Smooth muscle cell (in vitro differentiated cells): ENCODE measurements at regions not wholly inside any gene's neighbourhood (a gene's known extent, or its start where the extent isn't known, plus 50 kb on each side); places are given as distances from the start of the nearest gene placed in this dataset.

ENCODE experiments used
- DNase-seq: peaks from one replicate; lab custom pipeline; 2025; ENCODE audit not compliant: unreplicated experiment; lab: John Stamatoyannopoulos, UW
- H2AFZ ChIP-seq: fragments of 200-600 bp; sonication (generic); 2 replicates; pipeline ENCODE4 v1.6.0; 2016; ENCODE audit warnings: antibody characterized with exemption, low read depth, mild to moderate bottlenecking
- H3F3A ChIP-seq: fragments of 200-600 bp; sonication (generic); 2 replicates; pipeline ENCODE4 v1.6.0; 2017; ENCODE audit warnings: antibody characterized with exemption, low read depth
- H3K27ac ChIP-seq: fragments of 200-600 bp; sonication (generic); 2 replicates; pipeline ENCODE4 v1.5.1; 2016; ENCODE audit warnings: low read depth, mild to moderate bottlenecking
- H3K27me3 ChIP-seq: fragments of 200-600 bp; sonication (generic); 2 replicates; pipeline ENCODE4 v1.6.1; 2016; ENCODE audit warnings: low read depth, mild to moderate bottlenecking
- H3K36me3 ChIP-seq: fragments of 200-600 bp; sonication (generic); 2 replicates; pipeline ENCODE4 v1.5.1; 2016; ENCODE audit warnings: low read depth
- H3K4me1 ChIP-seq: fragments of 200-600 bp; sonication (generic); 2 replicates; pipeline ENCODE4 v1.5.1; 2016; ENCODE audit warnings: low read depth
- H3K4me2 ChIP-seq: fragments of 200-600 bp; sonication (generic); 2 replicates; pipeline ENCODE4 v1.6.0; 2016; ENCODE audit warnings: mild to moderate bottlenecking
- H3K4me3 ChIP-seq: fragments of 200-600 bp; sonication (generic); 2 replicates; pipeline ENCODE4 v1.5.1; 2016; ENCODE audit warnings: mild to moderate bottlenecking
- H3K79me2 ChIP-seq: fragments of 200-600 bp; sonication (generic); 2 replicates; pipeline ENCODE4 v1.6.0; 2016; ENCODE audit warnings: low read depth, mild to moderate bottlenecking
- H3K9ac ChIP-seq: fragments of 200-600 bp; sonication (generic); 2 replicates; pipeline ENCODE4 v1.6.0; 2016; ENCODE audit warnings: low read depth
- H3K9me3 ChIP-seq: fragments of 200-600 bp; sonication (generic); replicated peaks from 2 replicates; pipeline ENCODE4 v1.5.1; 2016; ENCODE audit warnings: low read depth
- H4K20me1 ChIP-seq: fragments of 200-600 bp; sonication (generic); 2 replicates; pipeline ENCODE4 v1.6.0; 2016; ENCODE audit warnings: low read depth
- WGBS: methylation state at CpG from one replicate; pipeline ENCODE4 v1.1.7; 2016; ENCODE audit warnings: low lambda C conversion rate; 5-methylcytosine and 5-hydroxymethylcytosine counted together
- TF ChIP-seq, protein P1 (sequence below): fragments of 200-600 bp; sonication (generic); IDR thresholded peaks from 2 replicates; pipeline ENCODE4 v1.5.1; 2017; ENCODE audit warnings: borderline replicate concordance, mild to moderate bottlenecking, antibody characterized with exemption; ENCODE audit not compliant: insufficient read depth, poor library complexity, severe bottlenecking

DNA sequence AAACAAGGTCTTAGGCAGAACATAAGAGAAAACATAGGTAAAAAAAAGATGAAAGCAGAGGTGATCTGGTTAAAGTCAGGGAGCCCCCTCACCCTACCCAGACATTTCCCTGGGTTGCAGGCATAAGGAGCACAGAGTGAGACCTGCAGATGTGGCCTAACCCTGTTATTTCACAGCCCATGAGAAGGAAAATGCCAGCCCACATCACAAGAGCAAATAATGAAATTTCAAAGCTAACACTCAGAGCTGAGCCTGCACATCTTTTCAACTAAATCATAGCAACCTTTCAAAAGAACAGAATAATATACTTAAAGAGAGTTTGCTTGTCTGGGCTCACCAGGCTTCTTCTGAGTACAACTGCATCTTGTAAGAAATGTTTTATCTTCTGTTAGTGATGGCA is 295.4 kb downstream of the RPAP3 start:
- H3K79me2 ChIP-seq = no peaks in the 10 kb centered on the region
- no peaks in the 10 kb centered on the region for H3F3A ChIP-seq
- no peaks in the 10 kb centered on the region for H3K36me3 ChIP-seq
- H3K9me3 ChIP-seq = no peaks in the 10 kb centered on the region
- no peaks in the 10 kb centered on the region for H3K4me1 ChIP-seq
- no peak overlapping the region for H3K4me2 ChIP-seq
- no peak overlapping the region for H3K9ac ChIP-seq
- no peaks in the 10 kb centered on the region for H4K20me1 ChIP-seq
- no peaks in the 10 kb centered on the region for H3K27me3 ChIP-seq
- DNase-seq = no peak
- H2AFZ ChIP-seq = no peak overlapping the region
- no peak overlapping the region for H3K27ac ChIP-seq
- TF ChIP-seq, protein P1, sequence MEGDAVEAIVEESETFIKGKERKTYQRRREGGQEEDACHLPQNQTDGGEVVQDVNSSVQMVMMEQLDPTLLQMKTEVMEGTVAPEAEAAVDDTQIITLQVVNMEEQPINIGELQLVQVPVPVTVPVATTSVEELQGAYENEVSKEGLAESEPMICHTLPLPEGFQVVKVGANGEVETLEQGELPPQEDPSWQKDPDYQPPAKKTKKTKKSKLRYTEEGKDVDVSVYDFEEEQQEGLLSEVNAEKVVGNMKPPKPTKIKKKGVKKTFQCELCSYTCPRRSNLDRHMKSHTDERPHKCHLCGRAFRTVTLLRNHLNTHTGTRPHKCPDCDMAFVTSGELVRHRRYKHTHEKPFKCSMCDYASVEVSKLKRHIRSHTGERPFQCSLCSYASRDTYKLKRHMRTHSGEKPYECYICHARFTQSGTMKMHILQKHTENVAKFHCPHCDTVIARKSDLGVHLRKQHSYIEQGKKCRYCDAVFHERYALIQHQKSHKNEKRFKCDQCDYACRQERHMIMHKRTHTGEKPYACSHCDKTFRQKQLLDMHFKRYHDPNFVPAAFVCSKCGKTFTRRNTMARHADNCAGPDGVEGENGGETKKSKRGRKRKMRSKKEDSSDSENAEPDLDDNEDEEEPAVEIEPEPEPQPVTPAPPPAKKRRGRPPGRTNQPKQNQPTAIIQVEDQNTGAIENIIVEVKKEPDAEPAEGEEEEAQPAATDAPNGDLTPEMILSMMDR = no peak
- no peak overlapping the region for H3K4me3 ChIP-seq

DNA sequence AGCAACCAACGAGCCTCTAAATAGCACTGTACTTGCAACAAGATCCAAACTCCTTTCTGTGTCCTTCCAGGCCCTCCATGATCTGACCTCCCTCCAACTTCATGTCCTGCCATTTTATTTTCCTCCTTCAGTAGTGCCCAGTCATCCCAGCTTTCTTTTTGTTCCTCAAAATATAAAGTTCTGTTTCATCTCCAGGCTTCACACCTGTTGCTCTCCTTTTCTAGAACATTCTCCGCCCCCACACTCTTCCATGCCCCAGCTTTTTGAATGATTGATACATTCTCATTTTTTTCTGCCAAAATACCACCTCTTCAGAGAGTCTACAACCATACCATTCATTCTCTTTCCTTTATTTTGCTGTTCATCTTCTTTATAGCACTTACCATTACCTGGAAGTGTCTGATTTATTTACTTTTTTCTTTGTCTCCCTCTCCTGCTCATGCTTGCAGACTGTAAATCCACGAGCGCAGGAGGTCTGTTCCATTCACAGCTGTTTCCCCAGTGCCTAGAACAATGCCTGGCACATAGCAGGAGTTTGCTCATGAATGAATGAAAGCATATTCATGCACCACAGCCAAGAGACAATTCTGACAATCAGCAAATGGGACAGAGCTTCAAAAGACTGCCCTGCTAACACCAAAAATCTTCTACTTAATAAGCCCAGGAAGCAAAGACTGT is 296.4 kb downstream of the RPAP3 start:
- H4K20me1 ChIP-seq = no peaks in the 10 kb centered on the region
- H3K4me3 ChIP-seq = no peak overlapping the region
- TF ChIP-seq, protein P1 = no peak
- H3K27ac ChIP-seq = no peak overlapping the region
- DNase-seq = no peak
- H3F3A ChIP-seq = no peaks in the 10 kb centered on the region
- H3K36me3 ChIP-seq = no peaks in the 10 kb centered on the region
- no peaks in the 10 kb centered on the region for H3K9me3 ChIP-seq
- no peak overlapping the region for H3K9ac ChIP-seq
- no peak overlapping the region for H2AFZ ChIP-seq
- no peaks in the 10 kb centered on the region for H3K27me3 ChIP-seq
- H3K4me1 ChIP-seq = no peaks in the 10 kb centered on the region
- H3K4me2 ChIP-seq = no peak overlapping the region
- H3K79me2 ChIP-seq = no peaks in the 10 kb centered on the region
- WGBS = 87% methylated on average over 4 of the region's 4 CpGs

DNA sequence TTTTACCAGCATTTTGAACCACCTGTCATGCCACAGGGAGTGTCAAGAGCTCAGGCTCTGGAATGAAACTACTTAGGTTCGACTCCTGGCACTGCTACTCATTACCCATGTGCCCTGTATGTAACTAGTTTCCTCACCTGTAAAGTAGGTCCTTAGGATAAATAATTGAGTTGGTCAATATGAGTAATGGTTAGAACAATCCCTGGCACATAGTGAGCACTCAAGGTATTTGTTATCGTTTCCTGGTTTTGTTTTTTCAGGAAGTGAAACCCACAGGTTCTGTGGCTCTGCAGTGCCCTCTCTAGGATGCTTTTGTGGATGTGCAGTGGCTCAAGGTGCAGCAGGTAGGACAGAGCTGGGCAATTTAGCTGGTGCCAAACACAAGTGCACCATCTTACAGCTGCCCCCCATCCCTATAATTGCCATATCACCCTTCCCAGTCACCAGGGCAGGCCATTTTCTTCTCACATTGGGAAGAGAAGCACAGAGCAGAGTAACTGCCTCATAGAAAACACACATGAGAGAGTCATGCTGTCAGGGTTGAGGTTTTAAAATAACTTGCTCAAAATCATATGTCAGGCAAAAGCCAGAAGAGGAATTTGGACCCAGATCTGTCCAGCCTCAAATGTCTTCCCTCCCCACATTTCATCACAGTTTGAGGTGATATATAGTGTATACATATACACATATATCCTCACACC is 297.5 kb downstream of the RPAP3 start:
- H3K27me3 ChIP-seq = no peaks in the 10 kb centered on the region
- H3K4me1 ChIP-seq = no peaks in the 10 kb centered on the region
- no peaks in the 10 kb centered on the region for H3F3A ChIP-seq
- H3K36me3 ChIP-seq = no peaks in the 10 kb centered on the region
- DNase-seq = no peak
- no peak overlapping the region for H3K9ac ChIP-seq
- TF ChIP-seq, protein P1 = peak; percentile 9
- H3K4me3 ChIP-seq = no peak overlapping the region
- no peak overlapping the region for H3K27ac ChIP-seq
- no peak overlapping the region for H2AFZ ChIP-seq
- H3K9me3 ChIP-seq = no peaks in the 10 kb centered on the region
- WGBS = 73% methylated on average over 2 of the region's 2 CpGs
- H4K20me1 ChIP-seq = no peaks in the 10 kb centered on the region
- H3K4me2 ChIP-seq = no peak overlapping the region
- H3K79me2 ChIP-seq = no peaks in the 10 kb centered on the region
